Keratinocyte (primary cell): ENCODE measurements at regions not wholly inside any gene's neighbourhood (a gene's known extent, or its start where the extent isn't known, plus 50 kb on each side); places are given as distances from the start of the nearest gene placed in this dataset.

Experiments used
- CTCF ChIP-seq, 3 experiments: IDR thresholded peaks in 1 of 3; conservative IDR thresholded peaks in 1 of 3; optimal IDR thresholded peaks in 1 of 3; 2 replicates in 2 of 3; 3 replicates in 1 of 3; pipeline versions ENCODE3 to v1.5.1; 2011; ENCODE audit warnings: low read length in 3 of 3, mild to moderate bottlenecking in 3 of 3, moderate library complexity in 2 of 3, control low read depth in 1 of 3, inconsistent platforms in 1 of 3; ENCODE audit not compliant: insufficient read depth in 2 of 3; ENCODE audit errors: extremely low read depth in 1 of 3
- EZH2 ChIP-seq: IDR thresholded peaks from one replicate; pipeline ENCODE4 v1.6.1; 2012; ENCODE audit warnings: inconsistent platforms, mild to moderate bottlenecking, low read length, moderate library complexity

- no peak for TF ChIP-seq CTCF (optimal IDR thresholded peaks at IDR 0.05 in 1 of 3, IDR thresholded peaks at IDR 0.05 in 1 of 3, conservative IDR thresholded peaks at IDR 0.05 in 1 of 3; ENCODE audit: extremely low read depth in 1 of 3, insufficient read depth in 2 of 3, low read length in 3 of 3)
- TF ChIP-seq EZH2: no peak
Measured at GRCh38 chr1:68623700-68624099, 126.8 kb upstream of the DEPDC1 start.
